Activated B cell treated with CpG ODN at 0.5 μM for 24 hours (primary cell): ENCODE measurements at regions not wholly inside any gene's neighbourhood (a gene's known extent, or its start where the extent isn't known, plus 50 kb on each side); places are given as distances from the start of the nearest gene placed in this dataset.

Source experiments
- ATAC-seq: fragments of 200-7000 bp; cut with Tn5 transposase; one replicate; pipeline ENCODE4 v1.10.0; 2021; ENCODE audit warnings: low read depth, mild to moderate bottlenecking, moderate library complexity
- CTCF ChIA-PET: fragments of 350-600 bp; sonication (Branson Sonifier 250); formaldehyde crosslinking; loops from one replicate; lab custom pipeline; 2021; ENCODE audit warnings: antibody characterized with exemption; lab: Charles Lee
- POLR2A ChIA-PET: fragments of 350-600 bp; sonication (Branson Sonifier 250); formaldehyde crosslinking; loops from one replicate; lab custom pipeline; 2021; ENCODE audit warnings: antibody characterized with exemption; lab: Charles Lee
- DNase-seq: peaks from one replicate; pipeline ENCODE4 v3.0.0; 2022
- H3K27ac Mint-ChIP-seq: one replicate; pipeline ENCODE4 v1.8.0; 2020; ENCODE audit warnings: mixed read lengths
- H3K27me3 Mint-ChIP-seq: one replicate; pipeline ENCODE4 v1.8.0; 2021; ENCODE audit warnings: mixed read lengths
- H3K36me3 Mint-ChIP-seq: one replicate; pipeline ENCODE4 v1.8.0; 2021; ENCODE audit warnings: low read depth, mixed read lengths
- H3K4me1 Mint-ChIP-seq: one replicate; pipeline ENCODE4 v1.8.0; 2021; ENCODE audit warnings: mixed read lengths
- H3K4me3 Mint-ChIP-seq: one replicate; pipeline ENCODE4 v1.8.0; 2020; ENCODE audit warnings: mild to moderate bottlenecking, mixed read lengths
- H3K9me3 Mint-ChIP-seq: one replicate; pipeline ENCODE4 v1.8.0; 2020; ENCODE audit warnings: mixed read lengths
- CTCF ChIP-seq: fragments of 200-600 bp; IDR thresholded peaks from one replicate; pipeline ENCODE4 v1.8.0; 2022; ENCODE audit warnings: antibody characterized with exemption, mild to moderate bottlenecking
- intact Hi-C: fragments of 100-400 bp; cut with micrococcal nuclease; formaldehyde crosslinking; loops from one replicate; pipeline ENCODE4 v1.15.1; 2024

GRCh38 chr17:34874478-34874877 lies 86.8 kb downstream of the CCT6B start:
- CTCF ChIA-PET, result no interaction called here
- ATAC-seq (no peak), DNase-seq (no peak)
- no peak overlapping the region for H3K27ac Mint-ChIP-seq
- no peaks in the 10 kb centered on the region for H3K36me3 Mint-ChIP-seq
- POLR2A ChIA-PET, result no interaction called here
- intact Hi-C loops, result no loop called here
- TF ChIP-seq CTCF, result no peak
- H3K4me1 Mint-ChIP-seq, result no peaks in the 10 kb centered on the region
- no peak overlapping the region for H3K4me3 Mint-ChIP-seq
- peaks cover 5% of the 10 kb centered on the region for H3K9me3 Mint-ChIP-seq
- H3K27me3 Mint-ChIP-seq, result peaks cover 17% of the 10 kb centered on the region

- H3K27me3 Mint-ChIP-seq, result peaks cover 6% of the 10 kb centered on the region
- intact Hi-C loops, result no loop called here
- peaks cover 8% of the 10 kb centered on the region for H3K9me3 Mint-ChIP-seq
- DNase-seq, result no peak
- no peak for TF ChIP-seq CTCF
- no peak overlapping the region for H3K4me3 Mint-ChIP-seq
- ATAC-seq, result no peak
- H3K36me3 Mint-ChIP-seq, result no peaks in the 10 kb centered on the region
- H3K27ac Mint-ChIP-seq, result no peak overlapping the region
- H3K4me1 Mint-ChIP-seq, result no peaks in the 10 kb centered on the region
- ChIA-PET POLR2A (no interaction called here), CTCF (no interaction called here)
These were observed 88.6 kb downstream of the CCT6B start for GRCh38 chr17:34872640-34873039.

GRCh38 chr17:34869641-34870040 lies 91.6 kb downstream of the CCT6B start:
- POLR2A ChIA-PET, result no interaction called here
- Mint-ChIP-seq H3K9me3 (peaks cover 8% of the 10 kb centered on the region), H3K4me3 (no peak overlapping the region), H3K4me1 (no peaks in the 10 kb centered on the region), H3K27ac (no peak overlapping the region), H3K27me3 (peaks cover 2% of the 10 kb centered on the region), H3K36me3 (no peaks in the 10 kb centered on the region)
- ATAC-seq, result no peak
- no peak for DNase-seq
- no peak for TF ChIP-seq CTCF
- intact Hi-C loops, result no loop called here
- CTCF ChIA-PET, result no interaction called here

DNA sequence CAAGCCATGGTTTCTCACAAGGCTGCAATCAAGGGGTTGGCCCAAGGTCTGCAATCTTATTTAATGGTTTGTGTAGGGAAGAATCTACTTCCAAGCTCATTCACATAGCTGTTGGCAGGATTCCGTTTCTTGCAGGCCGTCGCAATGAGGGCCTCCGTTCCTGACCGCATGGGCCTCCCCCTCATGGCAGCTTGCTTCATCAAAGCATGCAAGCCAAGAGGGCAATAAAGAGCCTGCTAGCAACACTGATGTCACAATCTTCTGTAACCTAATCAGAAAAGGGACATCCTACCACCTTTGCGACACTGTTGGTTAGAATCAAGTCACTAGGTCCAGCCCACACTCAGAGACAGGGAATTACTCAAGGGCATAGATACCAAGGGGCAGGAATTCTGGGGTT lies 95.5 kb downstream of the CCT6B start:
- DNase-seq (no peak), ATAC-seq (no peak)
- no peak overlapping the region for H3K27ac Mint-ChIP-seq
- H3K9me3 Mint-ChIP-seq, result peaks cover 3% of the 10 kb centered on the region
- H3K27me3 Mint-ChIP-seq, result peaks cover 3% of the 10 kb centered on the region
- ChIA-PET POLR2A (no interaction called here), CTCF (no interaction called here)
- H3K4me3 Mint-ChIP-seq, result no peak overlapping the region
- intact Hi-C loops, result no loop called here
- no peaks in the 10 kb centered on the region for H3K4me1 Mint-ChIP-seq
- TF ChIP-seq CTCF, result no peak
- H3K36me3 Mint-ChIP-seq, result no peaks in the 10 kb centered on the region

DNA sequence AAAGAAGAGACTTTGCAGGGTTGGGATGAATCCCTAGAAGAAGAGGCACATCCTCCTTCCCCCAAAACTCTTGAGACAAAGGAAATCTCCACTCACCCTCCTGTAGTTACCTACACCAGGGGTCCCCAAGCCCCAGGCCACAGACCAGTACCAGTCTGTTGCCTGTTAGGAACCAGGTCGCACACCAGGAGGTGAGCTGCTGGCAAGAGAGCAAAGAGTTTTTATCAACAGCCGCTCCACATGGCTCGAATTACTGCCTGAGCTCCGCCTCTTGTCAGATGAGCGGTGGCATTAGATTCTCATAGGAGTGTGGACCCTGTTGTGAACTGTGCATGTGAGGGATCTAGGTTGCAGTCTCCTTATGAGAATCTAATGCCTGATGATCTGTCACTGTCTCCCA lies 98.9 kb downstream of the CCT6B start:
- no peak for DNase-seq
- intact Hi-C loops, result no loop called here
- no peak for TF ChIP-seq CTCF
- no peak for ATAC-seq
- H3K9me3 Mint-ChIP-seq, result no peaks in the 10 kb centered on the region
- no peak overlapping the region for H3K27ac Mint-ChIP-seq
- H3K27me3 Mint-ChIP-seq, result peaks cover 17% of the 10 kb centered on the region
- POLR2A ChIA-PET, result no interaction called here
- H3K36me3 Mint-ChIP-seq, result no peaks in the 10 kb centered on the region
- CTCF ChIA-PET, result no interaction called here
- H3K4me3 Mint-ChIP-seq, result no peak overlapping the region
- H3K4me1 Mint-ChIP-seq, result no peaks in the 10 kb centered on the region
